HFF-Myc (cell line): ENCODE measurements at regions not wholly inside any gene's neighbourhood (a gene's known extent, or its start where the extent isn't known, plus 50 kb on each side); places are given as distances from the start of the nearest gene placed in this dataset.

Experiments used
- DNase-seq: peaks from one replicate; pipeline ENCODE4 v3.0.0-alpha.2; 2011; ENCODE audit warnings: low read depth; ENCODE audit errors: extremely low read depth
- H3K4me3 ChIP-seq: replicated peaks from 2 replicates; pipeline ENCODE4 v1.5.1; 2011; ENCODE audit warnings: low read depth, mild to moderate bottlenecking, control low read depth, low read length
- TF ChIP-seq, protein P1 (sequence below): IDR thresholded peaks from 2 replicates; pipeline ENCODE4 v1.5.1; 2012; ENCODE audit warnings: mild to moderate bottlenecking, low read depth, low read length, control low read depth; ENCODE audit errors: missing control alignments

DNA sequence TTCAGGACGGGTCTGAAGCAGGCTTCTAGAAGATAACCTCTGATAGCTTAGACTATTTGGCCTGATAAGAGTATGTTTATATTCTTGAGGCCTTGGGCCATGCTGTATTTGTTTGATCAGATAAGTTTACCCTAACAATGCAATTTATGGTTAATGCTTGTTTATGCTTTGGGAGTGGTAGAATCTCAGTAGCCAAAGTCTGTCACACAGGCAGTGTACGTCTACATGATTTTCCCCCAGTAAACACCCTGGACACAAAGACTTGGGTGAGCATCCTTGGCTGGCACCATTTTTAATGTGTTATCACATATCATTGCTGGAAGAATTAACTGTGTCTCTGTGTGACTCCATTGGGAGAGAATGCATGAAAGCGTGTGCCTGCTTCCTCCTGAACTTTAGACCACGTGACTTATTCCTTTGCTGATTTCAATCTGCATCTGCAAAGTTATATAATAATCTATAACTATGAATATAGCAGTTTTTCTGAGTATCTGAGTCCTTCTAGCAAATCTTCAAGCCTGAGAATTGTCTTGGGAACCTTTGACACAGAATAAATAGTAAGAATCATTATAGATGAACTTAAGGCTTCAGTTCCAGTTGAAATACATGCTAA is 172.4 kb downstream of the CASP12 start:
- TF ChIP-seq, protein P1, sequence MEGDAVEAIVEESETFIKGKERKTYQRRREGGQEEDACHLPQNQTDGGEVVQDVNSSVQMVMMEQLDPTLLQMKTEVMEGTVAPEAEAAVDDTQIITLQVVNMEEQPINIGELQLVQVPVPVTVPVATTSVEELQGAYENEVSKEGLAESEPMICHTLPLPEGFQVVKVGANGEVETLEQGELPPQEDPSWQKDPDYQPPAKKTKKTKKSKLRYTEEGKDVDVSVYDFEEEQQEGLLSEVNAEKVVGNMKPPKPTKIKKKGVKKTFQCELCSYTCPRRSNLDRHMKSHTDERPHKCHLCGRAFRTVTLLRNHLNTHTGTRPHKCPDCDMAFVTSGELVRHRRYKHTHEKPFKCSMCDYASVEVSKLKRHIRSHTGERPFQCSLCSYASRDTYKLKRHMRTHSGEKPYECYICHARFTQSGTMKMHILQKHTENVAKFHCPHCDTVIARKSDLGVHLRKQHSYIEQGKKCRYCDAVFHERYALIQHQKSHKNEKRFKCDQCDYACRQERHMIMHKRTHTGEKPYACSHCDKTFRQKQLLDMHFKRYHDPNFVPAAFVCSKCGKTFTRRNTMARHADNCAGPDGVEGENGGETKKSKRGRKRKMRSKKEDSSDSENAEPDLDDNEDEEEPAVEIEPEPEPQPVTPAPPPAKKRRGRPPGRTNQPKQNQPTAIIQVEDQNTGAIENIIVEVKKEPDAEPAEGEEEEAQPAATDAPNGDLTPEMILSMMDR: no peak
- no peak for DNase-seq
- no peak overlapping the region for H3K4me3 ChIP-seq

DNA sequence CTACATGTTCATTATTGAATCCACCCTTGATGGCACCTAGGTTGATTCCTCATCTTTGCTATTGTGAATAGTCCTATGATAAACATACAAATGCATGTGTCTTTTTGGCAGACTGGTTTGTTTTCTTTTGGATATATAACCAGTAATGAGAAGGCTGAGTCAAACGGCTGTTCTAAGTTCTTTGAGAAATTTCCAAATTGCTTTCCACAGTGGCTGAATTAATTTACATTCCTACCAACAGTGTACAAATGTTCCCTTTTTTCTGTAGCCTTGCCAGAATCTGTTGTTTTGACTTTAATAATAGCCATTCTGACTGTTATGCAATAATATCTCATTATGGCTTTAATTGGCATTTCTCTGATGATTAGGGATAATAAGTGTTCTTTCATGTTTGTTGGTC is 184.9 kb downstream of the CASP12 start:
- TF ChIP-seq, protein P1: no peak
- no peak overlapping the region for H3K4me3 ChIP-seq
- no peak for DNase-seq

DNA sequence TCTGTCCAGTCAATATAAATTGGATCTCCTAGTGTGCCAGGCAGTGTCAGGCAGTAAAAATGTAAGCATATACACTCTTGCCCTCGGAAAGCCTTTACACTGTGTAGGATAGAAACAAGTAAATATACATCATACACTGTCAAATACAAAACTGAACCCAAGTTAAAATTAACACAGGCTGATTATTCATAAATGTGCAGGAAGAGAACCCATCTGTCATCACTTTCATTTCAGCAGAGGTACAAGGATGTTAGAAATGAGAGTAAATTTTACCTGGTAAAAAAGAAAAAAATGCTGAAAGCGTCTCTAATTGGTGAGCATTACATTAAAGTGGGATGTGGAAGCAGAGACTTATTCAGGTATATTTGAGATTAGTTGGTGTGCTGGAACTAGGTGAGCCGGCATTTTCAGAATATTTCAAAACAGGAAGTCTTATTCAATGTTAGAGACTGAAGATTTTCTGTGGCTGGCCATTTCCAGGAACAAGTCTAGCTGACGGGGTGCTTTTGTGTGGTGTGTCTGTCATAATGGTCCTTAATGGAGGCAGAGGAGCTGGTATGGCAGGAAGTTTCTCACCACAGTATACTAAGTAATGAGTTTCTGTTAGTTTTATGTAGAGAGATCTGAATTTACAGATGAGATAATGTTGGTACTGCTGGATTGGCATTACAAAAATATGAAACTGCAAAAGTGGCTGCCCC is 192.6 kb downstream of the CASP12 start:
- TF ChIP-seq, protein P1: no peak
- no peak overlapping the region for H3K4me3 ChIP-seq
- no peak for DNase-seq

DNA sequence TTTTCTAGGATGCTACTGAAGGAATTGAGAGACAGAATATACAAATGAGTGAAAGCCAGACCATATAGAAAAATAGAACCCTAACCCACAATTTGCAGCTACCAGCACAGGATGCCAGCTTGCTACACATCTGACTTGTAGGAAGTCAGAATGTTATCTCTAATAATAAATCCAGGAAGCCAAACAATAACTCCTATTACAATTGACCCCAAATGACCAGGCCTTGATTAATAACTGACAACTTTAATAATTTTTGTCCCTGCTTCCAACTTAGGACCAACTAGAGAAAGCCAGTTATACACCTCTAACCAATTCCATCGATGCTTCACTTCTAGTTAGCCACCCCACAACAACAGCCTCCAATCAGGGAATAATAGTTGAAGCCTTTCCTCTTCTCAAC is 193.4 kb downstream of the CASP12 start:
- TF ChIP-seq, protein P1: no peak
- H3K4me3 ChIP-seq: no peak overlapping the region
- no peak for DNase-seq

DNA sequence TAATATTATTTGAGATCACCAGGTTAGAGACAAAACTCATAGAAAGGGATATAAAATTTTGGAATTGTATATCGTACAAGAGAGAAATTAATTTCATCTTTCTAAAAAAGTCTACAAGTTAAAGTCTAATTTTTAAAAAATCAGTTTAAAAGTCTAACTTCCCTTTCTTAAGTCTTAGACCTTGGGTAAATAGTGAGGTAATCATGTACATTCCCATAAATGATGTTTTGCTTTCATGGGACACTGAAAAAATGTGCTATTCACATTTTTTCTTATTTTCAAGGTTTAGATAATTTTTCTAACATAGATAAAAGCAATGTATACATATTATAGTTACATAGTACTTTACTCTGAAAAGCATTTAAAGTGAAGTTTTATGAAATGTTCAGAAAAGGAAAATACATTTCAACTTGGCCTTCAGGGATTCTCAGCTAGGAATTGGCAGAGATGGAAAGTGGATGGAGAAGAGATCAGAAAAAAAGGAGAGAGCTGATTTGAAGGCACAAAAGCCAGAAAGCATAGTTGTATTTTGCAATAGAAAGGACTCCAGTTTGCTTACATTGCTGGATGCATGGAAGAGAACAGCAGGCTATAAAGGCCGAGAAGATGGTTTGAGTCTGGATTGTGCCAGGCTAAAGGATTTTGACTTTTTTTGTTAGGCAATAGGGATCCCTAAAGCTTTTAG is 194.0 kb downstream of the CASP12 start:
- DNase-seq: no peak
- no peak overlapping the region for H3K4me3 ChIP-seq
- TF ChIP-seq, protein P1: no peak

DNA sequence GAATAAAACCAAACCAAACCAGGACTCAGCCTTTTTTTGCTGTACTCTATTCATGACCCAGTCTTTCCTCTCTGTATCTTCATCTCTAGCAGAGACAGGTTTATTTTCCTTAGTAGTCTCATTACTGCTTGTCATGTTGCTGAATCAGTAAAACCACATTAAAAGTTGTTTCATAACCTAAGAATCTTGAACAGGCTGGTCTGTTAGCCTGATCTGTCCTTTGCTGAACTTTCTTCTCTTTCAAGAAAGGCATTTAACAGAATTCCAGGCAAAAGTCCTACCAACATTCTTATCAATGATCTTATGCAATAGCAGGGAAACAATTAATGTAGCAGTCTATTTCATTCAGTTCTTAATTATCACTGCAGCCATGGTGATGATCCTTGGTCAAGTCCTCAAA is 197.7 kb downstream of the CASP12 start:
- no peak overlapping the region for H3K4me3 ChIP-seq
- TF ChIP-seq, protein P1: no peak
- no peak for DNase-seq
